BJ (cell line): ENCODE measurements at regions not wholly inside any gene's neighbourhood (a gene's known extent, or its start where the extent isn't known, plus 50 kb on each side); places are given as distances from the start of the nearest gene placed in this dataset.

Source experiments
- CTCF ChIA-PET: fragments of 350-600 bp; formaldehyde crosslinking; extraction: SDS; loops from one replicate; lab custom pipeline; 2021; ENCODE audit warnings: antibody characterized with exemption, inconsistent platforms; lab: Yijun Ruan, JAX
- POLR2A ChIA-PET: fragments of 300-600 bp; sonication (Branson Sonifier 250); formaldehyde crosslinking; extraction: SDS; loops from one replicate; lab custom pipeline; 2021; ENCODE audit warnings: antibody characterized with exemption; lab: Charles Lee
- DNase-seq: peaks from one replicate; pipeline ENCODE4 v3.0.0-alpha.2; 2011; ENCODE audit warnings: low read depth
- H3K27me3 ChIP-seq: 2 replicates; pipeline ENCODE4 v1.6.0; 2011; ENCODE audit warnings: low read length; ENCODE audit not compliant: control insufficient read depth, insufficient read depth
- H3K36me3 ChIP-seq: 2 replicates; pipeline ENCODE4 v1.5.1; 2011; ENCODE audit warnings: low read length; ENCODE audit not compliant: control insufficient read depth, insufficient read depth
- H3K4me3 ChIP-seq: 2 replicates; pipeline ENCODE4 v1.5.1; 2011; ENCODE audit warnings: low read depth, mild to moderate bottlenecking, control low read depth, low read length
- TF ChIP-seq, protein P1 (sequence below): IDR thresholded peaks from 2 replicates; pipeline ENCODE4 v1.5.1; 2011; ENCODE audit warnings: low read depth, mild to moderate bottlenecking, control low read depth, inconsistent platforms, low read length, moderate library complexity; ENCODE audit not compliant: insufficient read depth

DNA sequence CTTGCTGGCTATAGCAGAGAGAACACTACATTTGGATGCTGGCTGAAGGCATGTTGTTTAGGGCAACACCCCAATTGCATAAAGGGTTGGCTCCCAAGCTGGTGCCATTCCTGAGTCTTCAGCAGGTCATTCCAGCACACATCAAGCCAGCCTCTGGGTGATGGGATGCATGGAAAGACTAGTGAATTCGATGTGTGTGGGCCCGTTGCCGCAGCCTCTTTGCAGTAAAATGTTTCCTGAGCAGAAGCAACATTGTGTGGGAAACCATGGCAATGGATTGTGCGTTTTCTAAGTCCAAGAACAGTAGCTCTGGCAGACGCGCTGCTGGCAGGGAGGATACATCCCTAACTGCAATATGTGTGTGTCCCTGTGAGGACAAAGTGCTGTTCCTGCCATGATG is 142.4 kb upstream of the SLC24A3 start:
- Histone ChIP-seq H3K27me3 (no peaks in the 10 kb centered on the region), H3K36me3 (no peaks in the 10 kb centered on the region), H3K4me3 (no peak overlapping the region)
- ChIA-PET CTCF (no interaction called here), POLR2A (no interaction called here)
- DNase-seq, result no peak
- TF ChIP-seq, protein P1, sequence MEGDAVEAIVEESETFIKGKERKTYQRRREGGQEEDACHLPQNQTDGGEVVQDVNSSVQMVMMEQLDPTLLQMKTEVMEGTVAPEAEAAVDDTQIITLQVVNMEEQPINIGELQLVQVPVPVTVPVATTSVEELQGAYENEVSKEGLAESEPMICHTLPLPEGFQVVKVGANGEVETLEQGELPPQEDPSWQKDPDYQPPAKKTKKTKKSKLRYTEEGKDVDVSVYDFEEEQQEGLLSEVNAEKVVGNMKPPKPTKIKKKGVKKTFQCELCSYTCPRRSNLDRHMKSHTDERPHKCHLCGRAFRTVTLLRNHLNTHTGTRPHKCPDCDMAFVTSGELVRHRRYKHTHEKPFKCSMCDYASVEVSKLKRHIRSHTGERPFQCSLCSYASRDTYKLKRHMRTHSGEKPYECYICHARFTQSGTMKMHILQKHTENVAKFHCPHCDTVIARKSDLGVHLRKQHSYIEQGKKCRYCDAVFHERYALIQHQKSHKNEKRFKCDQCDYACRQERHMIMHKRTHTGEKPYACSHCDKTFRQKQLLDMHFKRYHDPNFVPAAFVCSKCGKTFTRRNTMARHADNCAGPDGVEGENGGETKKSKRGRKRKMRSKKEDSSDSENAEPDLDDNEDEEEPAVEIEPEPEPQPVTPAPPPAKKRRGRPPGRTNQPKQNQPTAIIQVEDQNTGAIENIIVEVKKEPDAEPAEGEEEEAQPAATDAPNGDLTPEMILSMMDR, result no peak

DNA sequence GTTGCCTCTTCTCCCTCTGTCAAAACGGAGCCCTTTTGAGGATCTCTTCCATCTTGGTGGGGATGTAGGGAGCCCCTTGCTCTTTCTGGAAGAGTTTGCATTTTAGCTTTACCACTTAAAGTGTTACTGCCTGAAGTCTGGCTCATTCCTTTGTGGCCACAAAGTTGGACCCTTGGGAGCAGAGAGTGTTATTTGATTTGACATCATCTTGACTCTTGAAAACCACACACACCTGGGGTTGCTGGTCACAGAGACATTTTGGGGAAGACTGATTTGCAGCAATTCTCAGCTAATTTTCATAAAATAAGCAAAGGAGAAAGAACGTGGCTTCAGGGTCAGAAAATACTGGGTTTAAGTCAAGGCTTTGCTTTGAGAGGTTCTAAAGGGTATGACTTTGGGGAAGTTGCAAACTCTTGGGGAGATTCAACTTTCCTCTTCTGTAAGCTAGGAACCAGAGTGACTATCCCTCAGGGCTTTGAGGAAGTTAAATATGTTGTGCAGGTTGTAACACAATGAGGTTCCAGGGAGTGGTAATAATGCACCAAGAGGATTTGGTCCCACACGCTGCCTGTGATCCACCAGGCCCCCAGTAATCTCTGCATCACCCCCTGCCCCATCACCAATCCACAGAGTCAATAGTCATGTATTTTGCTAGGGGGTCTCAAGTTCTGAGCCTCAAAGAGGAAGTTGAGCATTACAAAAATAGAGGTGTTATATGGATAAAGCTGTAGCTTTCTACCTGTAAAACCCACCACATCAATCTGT is 141.6 kb upstream of the SLC24A3 start:
- POLR2A ChIA-PET, result no interaction called here
- CTCF ChIA-PET, result no interaction called here
- H3K36me3 ChIP-seq, result no peaks in the 10 kb centered on the region
- TF ChIP-seq, protein P1, result no peak
- DNase-seq, result no peak
- no peaks in the 10 kb centered on the region for H3K27me3 ChIP-seq
- H3K4me3 ChIP-seq, result no peak overlapping the region

DNA sequence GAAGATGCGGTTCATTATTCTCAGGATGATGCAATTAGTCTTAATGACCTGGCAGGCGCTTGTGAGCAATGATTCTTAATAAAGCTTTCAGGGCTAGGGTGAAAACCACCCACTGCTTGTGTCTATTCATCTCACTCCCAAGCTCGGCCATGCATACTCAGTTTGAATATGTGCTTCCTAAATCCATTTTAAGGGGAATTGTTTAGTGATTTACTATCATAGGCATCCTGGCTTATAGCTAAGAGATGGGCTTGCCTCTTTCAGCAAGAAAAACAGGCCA is 141.1 kb upstream of the SLC24A3 start:
- POLR2A ChIA-PET, result no interaction called here
- Histone ChIP-seq H3K36me3 (no peaks in the 10 kb centered on the region), H3K4me3 (no peak overlapping the region), H3K27me3 (no peaks in the 10 kb centered on the region)
- CTCF ChIA-PET, result no interaction called here
- TF ChIP-seq, protein P1, result no peak
- no peak for DNase-seq

DNA sequence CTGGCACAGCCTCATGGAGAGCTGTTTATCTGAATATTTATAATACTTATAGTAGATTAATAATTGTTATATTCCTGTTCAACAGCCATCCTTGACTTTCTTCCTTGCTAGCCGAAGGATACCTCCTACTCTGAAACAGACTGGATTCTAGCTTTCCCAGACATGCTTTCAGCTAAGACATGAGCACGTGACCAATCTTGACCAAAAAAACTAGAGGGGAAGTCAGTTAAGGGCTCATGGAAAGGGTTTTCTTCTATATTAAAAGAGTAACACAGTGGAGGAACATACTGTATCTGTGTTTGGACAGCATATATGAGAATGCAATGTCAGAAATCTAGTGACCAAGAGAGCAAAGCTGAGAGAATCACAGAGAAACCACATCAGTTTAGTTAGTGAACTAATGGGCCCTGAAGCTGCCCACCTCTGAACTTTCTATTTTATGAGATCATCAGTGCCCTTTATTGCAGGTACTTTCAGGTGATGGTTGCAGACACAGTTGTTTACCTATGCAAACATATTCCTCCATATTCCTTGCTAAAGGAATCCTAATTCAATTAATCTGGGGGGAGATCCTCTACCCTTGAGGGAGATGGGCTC is 140.4 kb upstream of the SLC24A3 start:
- CTCF ChIA-PET, result no interaction called here
- no peak for DNase-seq

DNA sequence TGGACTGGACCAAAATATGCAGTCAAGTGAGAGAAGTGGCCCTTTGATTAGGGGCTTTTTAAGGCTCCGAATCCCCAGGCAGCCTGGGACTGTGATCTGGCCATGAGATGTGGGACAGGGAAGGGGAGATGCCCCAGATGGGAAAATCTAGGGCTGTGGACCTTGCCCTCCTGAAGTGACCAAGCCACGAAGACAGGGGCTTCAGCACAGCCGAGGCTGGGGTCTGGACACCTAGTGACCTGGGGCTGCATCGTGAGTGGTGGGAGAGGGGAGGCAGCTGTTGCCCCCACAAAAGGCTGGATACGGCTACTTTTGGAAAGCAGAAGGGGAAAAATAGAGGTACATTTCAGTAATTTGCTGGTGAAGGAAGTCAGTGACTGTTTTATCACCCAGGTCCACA is 139.5 kb upstream of the SLC24A3 start:
- no peak overlapping the region for H3K4me3 ChIP-seq
- ChIA-PET CTCF (no interaction called here), POLR2A (no interaction called here)
- DNase-seq, result no peak
- H3K36me3 ChIP-seq, result no peaks in the 10 kb centered on the region
- no peaks in the 10 kb centered on the region for H3K27me3 ChIP-seq
- TF ChIP-seq, protein P1, result no peak

More for the DNA sequence above, 140.4 kb upstream of the SLC24A3 start:
- H3K36me3 ChIP-seq, result no peaks in the 10 kb centered on the region
- POLR2A ChIA-PET, result no interaction called here
- no peaks in the 10 kb centered on the region for H3K27me3 ChIP-seq
- H3K4me3 ChIP-seq, result no peak overlapping the region
- TF ChIP-seq, protein P1, result no peak
